ENCODE measurements at regions not wholly inside any gene's neighbourhood (a gene's known extent, or its start where the extent isn't known, plus 50 kb on each side); places are given as distances from the start of the nearest gene placed in this dataset.

- Histone ChIP-seq H3K9me2 (replicated peaks; ENCODE audit: low read depth, low read length) (no peaks in the 10 kb centered on the region), H3K4me3 (ENCODE audit: low read length, poor library complexity, severe bottlenecking) (no peak overlapping the region), H3K4me1 (ENCODE audit: insufficient read depth, low read length, poor library complexity, severe bottlenecking) (no peaks in the 10 kb centered on the region), H3K9ac (ENCODE audit: low read depth, low read length, poor library complexity, severe bottlenecking) (no peak overlapping the region), H3K4me2 (ENCODE audit: low read depth, low read length, poor library complexity, severe bottlenecking) (no peak overlapping the region), H4K20me1 (ENCODE audit: insufficient read depth, low read length, poor library complexity, severe bottlenecking) (no peaks in the 10 kb centered on the region), H3F3A (ENCODE audit: low read depth) (no peaks in the 10 kb centered on the region), H3K36me3 (ENCODE audit: insufficient read depth, low read length) (no peaks in the 10 kb centered on the region), H3K27me3 (ENCODE audit: insufficient read depth, low read length, poor library complexity, severe bottlenecking) (no peaks in the 10 kb centered on the region), H2AFZ (ENCODE audit: low read length) (no peak overlapping the region), H3K9me3 (ENCODE audit: insufficient read depth, low read depth, low read length) (no peaks in the 10 kb centered on the region), H3K79me2 (ENCODE audit: insufficient read depth, low read length) (no peaks in the 10 kb centered on the region)
- TF ChIP-seq CTCF (conservative IDR thresholded peaks at IDR 0.05; ENCODE audit: low read length) (no peak), EZH2phosphoT487 (IDR thresholded peaks at IDR 0.05; ENCODE audit: borderline replicate concordance) (no peak)
Measured at GRCh38 chr7:21346297-21346696, 81.6 kb upstream of the SP4 start.

GRCh38 chr7:21352540-21353387 lies 75.1 kb upstream of the SP4 start:
- H3K79me2 ChIP-seq (ENCODE audit: insufficient read depth, low read length) = no peaks in the 10 kb centered on the region
- peak overlapping the region; percentile 5 for H3K4me3 ChIP-seq (ENCODE audit: low read length, poor library complexity, severe bottlenecking)
- peaks cover 40% of the 10 kb centered on the region for H3K4me1 ChIP-seq (ENCODE audit: insufficient read depth, low read length, poor library complexity, severe bottlenecking)
- H3K27me3 ChIP-seq (ENCODE audit: insufficient read depth, low read length, poor library complexity, severe bottlenecking) = no peaks in the 10 kb centered on the region
- H2AFZ ChIP-seq (ENCODE audit: low read length) = peak overlapping the region; percentile 61
- no peak overlapping the region for H3K9ac ChIP-seq (ENCODE audit: low read depth, low read length, poor library complexity, severe bottlenecking)
- H3K9me2 ChIP-seq (replicated peaks; ENCODE audit: low read depth, low read length) = no peaks in the 10 kb centered on the region
- no peaks in the 10 kb centered on the region for H3K9me3 ChIP-seq (ENCODE audit: insufficient read depth, low read depth, low read length)
- H3K36me3 ChIP-seq (ENCODE audit: insufficient read depth, low read length) = no peaks in the 10 kb centered on the region
- H3K4me2 ChIP-seq (ENCODE audit: low read depth, low read length, poor library complexity, severe bottlenecking) = peak overlapping the region; percentile 35
- H4K20me1 ChIP-seq (ENCODE audit: insufficient read depth, low read length, poor library complexity, severe bottlenecking) = no peaks in the 10 kb centered on the region
- TF ChIP-seq EZH2phosphoT487 (IDR thresholded peaks at IDR 0.05; ENCODE audit: borderline replicate concordance) (no peak), CTCF (conservative IDR thresholded peaks at IDR 0.05; ENCODE audit: low read length) (no peak)
- peaks cover 12% of the 10 kb centered on the region for H3F3A ChIP-seq (ENCODE audit: low read depth)

- TF ChIP-seq EZH2phosphoT487 (IDR thresholded peaks at IDR 0.05; ENCODE audit: borderline replicate concordance) (no peak), CTCF (conservative IDR thresholded peaks at IDR 0.05; ENCODE audit: low read length) (no peak)
Measured at GRCh38 chr7:21353388-21353780, 74.5 kb upstream of the SP4 start.

More at GRCh38 chr7:21353388-21353780, 74.5 kb upstream of the SP4 start:
- Histone ChIP-seq H3K4me1 (ENCODE audit: insufficient read depth, low read length, poor library complexity, severe bottlenecking) (peaks cover 46% of the 10 kb centered on the region), H4K20me1 (ENCODE audit: insufficient read depth, low read length, poor library complexity, severe bottlenecking) (no peaks in the 10 kb centered on the region), H3K36me3 (ENCODE audit: insufficient read depth, low read length) (no peaks in the 10 kb centered on the region), H3K79me2 (ENCODE audit: insufficient read depth, low read length) (no peaks in the 10 kb centered on the region), H3F3A (ENCODE audit: low read depth) (peaks cover 12% of the 10 kb centered on the region), H3K9me2 (replicated peaks; ENCODE audit: low read depth, low read length) (no peaks in the 10 kb centered on the region), H3K4me2 (ENCODE audit: low read depth, low read length, poor library complexity, severe bottlenecking) (no peak overlapping the region), H3K27me3 (ENCODE audit: insufficient read depth, low read length, poor library complexity, severe bottlenecking) (no peaks in the 10 kb centered on the region), H3K9ac (ENCODE audit: low read depth, low read length, poor library complexity, severe bottlenecking) (no peak overlapping the region), H2AFZ (ENCODE audit: low read length) (no peak overlapping the region), H3K4me3 (ENCODE audit: low read length, poor library complexity, severe bottlenecking) (no peak overlapping the region), H3K9me3 (ENCODE audit: insufficient read depth, low read depth, low read length) (no peaks in the 10 kb centered on the region)
